ENCODE measurements at regions not wholly inside any gene's neighbourhood (a gene's known extent, or its start where the extent isn't known, plus 50 kb on each side); places are given as distances from the start of the nearest gene placed in this dataset.
"Not testable (repeated sequence)": the region's sequence is repeated elsewhere in the genome, so short reads cannot be mapped to it uniquely, and the experiment has no call there.

- DNase-seq (ENCODE audit: low read depth): no peak
These were observed 298.8 kb upstream of the LYPLAL1 start for GRCh38 chr1:218874801-218875400.

- no peak for DNase-seq (ENCODE audit: low read depth)
These were observed 295.3 kb upstream of the LYPLAL1 start for GRCh38 chr1:218878369-218878768.

- DNase-seq (ENCODE audit: low read depth): no peak
These were observed 293.1 kb upstream of the LYPLAL1 start for GRCh38 chr1:218880484-218881060.

GRCh38 chr1:218882454-218882853 is 291.2 kb upstream of the LYPLAL1 start:
- no peak for DNase-seq (ENCODE audit: low read depth)

- no peak for DNase-seq (ENCODE audit: low read depth)
These were observed 287.4 kb upstream of the LYPLAL1 start for GRCh38 chr1:218886101-218886871.

GRCh38 chr1:218887141-218887925 is 286.3 kb upstream of the LYPLAL1 start:
- no peak for DNase-seq (ENCODE audit: low read depth)

GRCh38 chr1:218890451-218890850 is 283.2 kb upstream of the LYPLAL1 start:
- no peak for DNase-seq (ENCODE audit: low read depth)

GRCh38 chr1:218891577-218891976 is 282.1 kb upstream of the LYPLAL1 start:
- no peak for DNase-seq (ENCODE audit: low read depth)

GRCh38 chr1:218895064-218895587 is 278.6 kb upstream of the LYPLAL1 start:
- DNase-seq (ENCODE audit: low read depth): no peak

- no peak for DNase-seq (ENCODE audit: low read depth)
These were observed 277.5 kb upstream of the LYPLAL1 start for GRCh38 chr1:218896202-218896601.

GRCh38 chr1:218898921-218899320 is 274.8 kb upstream of the LYPLAL1 start:
- no peak for DNase-seq (ENCODE audit: low read depth)

- DNase-seq (ENCODE audit: low read depth): no peak
These were observed 273.1 kb upstream of the LYPLAL1 start for GRCh38 chr1:218900615-218901014.

- DNase-seq (ENCODE audit: low read depth): no peak
These were observed 269.3 kb upstream of the LYPLAL1 start for GRCh38 chr1:218904416-218904815.

- DNase-seq (ENCODE audit: low read depth): no peak
These were observed 257.0 kb upstream of the LYPLAL1 start for GRCh38 chr1:218916720-218917119.

- no peak for DNase-seq (ENCODE audit: low read depth)
These were observed 256.0 kb upstream of the LYPLAL1 start for GRCh38 chr1:218917656-218918055.

GRCh38 chr1:218925777-218926176 is 247.9 kb upstream of the LYPLAL1 start:
- no peak for DNase-seq (ENCODE audit: low read depth)

- no peak for DNase-seq (ENCODE audit: low read depth)
These were observed 247.0 kb upstream of the LYPLAL1 start for GRCh38 chr1:218926631-218927030.

- DNase-seq (ENCODE audit: low read depth): no peak
These were observed 243.7 kb upstream of the LYPLAL1 start for GRCh38 chr1:218930000-218930399.

GRCh38 chr1:218930472-218931241 is 243.0 kb upstream of the LYPLAL1 start:
- DNase-seq (ENCODE audit: low read depth): no peak

GRCh38 chr1:218931324-218931723 is 242.4 kb upstream of the LYPLAL1 start:
- DNase-seq (ENCODE audit: low read depth): no peak

- no peak for DNase-seq (ENCODE audit: low read depth)
These were observed 240.2 kb upstream of the LYPLAL1 start for GRCh38 chr1:218933513-218933912.

- not testable (repeated sequence) for DNase-seq (ENCODE audit: low read depth)
These were observed 238.3 kb upstream of the LYPLAL1 start for GRCh38 chr1:218935408-218935807.
